ENCODE measurements at regions not wholly inside any gene's neighbourhood (a gene's known extent, or its start where the extent isn't known, plus 50 kb on each side); places are given as distances from the start of the nearest gene placed in this dataset.

- no peak overlapping the region for H3K4me3 ChIP-seq (ENCODE audit: low read depth, low read length)
- no peaks in the 10 kb centered on the region for H3K36me3 ChIP-seq (ENCODE audit: control insufficient read depth in 2 of 2, insufficient read depth in 1 of 2, low read length in 2 of 2)
- no peak overlapping the region for H3K27ac ChIP-seq (ENCODE audit: extremely low read depth, low read depth, low read length)
- H3K4me1 ChIP-seq (ENCODE audit: control insufficient read depth, insufficient read depth, low read length), result no peaks in the 10 kb centered on the region
- POLR2A ChIA-PET, result interaction anchor here (0.7 kb wide), 1 partner anchor 62 kb away, joined by 3 read pairs; no protein-coding TSS in a partner anchor
- CTCF ChIA-PET, result no interaction called here
- no peaks in the 10 kb centered on the region for H3K9me3 ChIP-seq (ENCODE audit: control insufficient read depth, insufficient read depth, low read depth, low read length)
- TF ChIP-seq ZNF19 (tag by site-specific recombination; IDR thresholded peaks at IDR 0.05; ENCODE audit: low read depth) (no peak), ZNF510 (tag by site-specific recombination; IDR thresholded peaks at IDR 0.05; ENCODE audit: insufficient replicate concordance) (no peak), ZNF513 (tag by site-specific recombination; IDR thresholded peaks at IDR 0.05) (no peak), ZBTB8A (tag by site-specific recombination; IDR thresholded peaks at IDR 0.05) (no peak), YY1 (tag by site-specific recombination; IDR thresholded peaks at IDR 0.05) (no peak), KLF10 (tag by site-specific recombination; IDR thresholded peaks at IDR 0.05) (no peak), ZFP3 (tag by site-specific recombination; IDR thresholded peaks at IDR 0.05; ENCODE audit: low read depth) (no peak), ELK4 (IDR thresholded peaks at IDR 0.05; ENCODE audit: borderline replicate concordance, low read depth, low read length) (no peak), ZNF549 (tag by site-specific recombination; IDR thresholded peaks at IDR 0.05) (no peak), ZSCAN18 (tag by site-specific recombination; IDR thresholded peaks at IDR 0.05) (no peak), ZNF211 (tag by site-specific recombination; IDR thresholded peaks at IDR 0.05; ENCODE audit: low read depth) (no peak), ZNF404 (tag by site-specific recombination; IDR thresholded peaks at IDR 0.05) (no peak), ZIC2 (tag by site-specific recombination; IDR thresholded peaks at IDR 0.05) (no peak), ZXDB (tag by site-specific recombination; IDR thresholded peaks at IDR 0.05) (no peak)
Observed at GRCh38 chr5:96280946-96281393, 152.1 kb downstream of the PCSK1 start.

GRCh38 chr5:96279801-96280542, 153.1 kb downstream of the PCSK1 start:
- Histone ChIP-seq H3K9me3 (ENCODE audit: control insufficient read depth, insufficient read depth, low read depth, low read length) (no peaks in the 10 kb centered on the region), H3K27ac (ENCODE audit: extremely low read depth, low read depth, low read length) (no peak overlapping the region), H3K36me3 (ENCODE audit: control insufficient read depth in 2 of 2, insufficient read depth in 1 of 2, low read length in 2 of 2) (no peaks in the 10 kb centered on the region), H3K4me1 (ENCODE audit: control insufficient read depth, insufficient read depth, low read length) (no peaks in the 10 kb centered on the region), H3K4me3 (ENCODE audit: low read depth, low read length) (no peak overlapping the region)
- POLR2A ChIA-PET, result no interaction called here
- CTCF ChIA-PET, result interaction anchor here (0.6 kb wide), 1 partner anchor 16 kb away, joined by 3 read pairs; no protein-coding TSS in a partner anchor
- no peak for TF ChIP-seq ZNF362 (tag by site-specific recombination; IDR thresholded peaks at IDR 0.05)
- TF ChIP-seq GLI2 (tag by site-specific recombination; IDR thresholded peaks at IDR 0.05; ENCODE audit: borderline replicate concordance, low read depth), result no peak
- TF ChIP-seq ZNF580 (tag by site-specific recombination; IDR thresholded peaks at IDR 0.05), result no peak
- no peak for TF ChIP-seq ZNF518A (tag by site-specific recombination; conservative IDR thresholded peaks at IDR 0.05; ENCODE audit: low read depth)
- no peak for TF ChIP-seq ZNF610 (tag by site-specific recombination; IDR thresholded peaks at IDR 0.05; ENCODE audit: borderline replicate concordance)
- no peak for TF ChIP-seq ZNF544 (tag by site-specific recombination; IDR thresholded peaks at IDR 0.05)
- no peak for TF ChIP-seq ZNF621 (tag by site-specific recombination; IDR thresholded peaks at IDR 0.05)
- TF ChIP-seq ZNF248 (tag by site-specific recombination; IDR thresholded peaks at IDR 0.05), result no peak
- no peak for TF ChIP-seq HOXA7 (CRISPR knock-in tag; IDR thresholded peaks at IDR 0.05; ENCODE audit: borderline replicate concordance)
- TF ChIP-seq ZFP37 (tag by site-specific recombination; IDR thresholded peaks at IDR 0.05), result no peak
- TF ChIP-seq MYNN (tag by site-specific recombination; IDR thresholded peaks at IDR 0.05; ENCODE audit: borderline replicate concordance), result no peak
